GM12872 (cell line): ENCODE measurements at regions not wholly inside any gene's neighbourhood (a gene's known extent, or its start where the extent isn't known, plus 50 kb on each side); places are given as distances from the start of the nearest gene placed in this dataset.

ENCODE experiments used
- CTCF ChIP-seq: IDR thresholded peaks from 3 replicates; pipeline ENCODE4 v1.5.1; 2011; ENCODE audit warnings: low read depth, mild to moderate bottlenecking, low read length, moderate library complexity; ENCODE audit not compliant: insufficient read depth

- TF ChIP-seq CTCF = no peak
These were observed 1457.3 kb upstream of the ALCAM start for GRCh38 chr3:103909395-103909794.

DNA sequence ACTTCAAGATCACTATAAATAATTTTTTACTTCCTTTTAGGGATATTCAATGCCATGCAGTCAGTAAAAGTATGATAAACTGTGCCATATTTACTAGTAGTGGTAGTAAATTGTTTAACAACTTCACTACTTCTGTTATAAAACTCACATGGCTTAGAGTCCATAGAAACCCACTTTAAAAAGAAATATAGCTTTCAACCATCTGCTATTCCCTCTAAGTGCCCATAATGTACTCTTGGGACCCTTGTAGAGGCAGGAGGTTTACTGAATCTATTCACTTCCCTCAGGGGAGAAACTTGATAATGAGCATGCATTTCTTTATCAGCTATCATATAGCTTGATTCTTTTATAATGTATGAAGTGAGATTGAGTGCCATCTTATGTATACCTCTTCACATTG is 1448.4 kb upstream of the ALCAM start:
- TF ChIP-seq CTCF = no peak

- no peak for TF ChIP-seq CTCF
These were observed 1447.4 kb upstream of the ALCAM start for GRCh38 chr3:103919327-103919726.

- no peak for TF ChIP-seq CTCF
These were observed 1442.8 kb upstream of the ALCAM start for GRCh38 chr3:103923907-103924306.

DNA sequence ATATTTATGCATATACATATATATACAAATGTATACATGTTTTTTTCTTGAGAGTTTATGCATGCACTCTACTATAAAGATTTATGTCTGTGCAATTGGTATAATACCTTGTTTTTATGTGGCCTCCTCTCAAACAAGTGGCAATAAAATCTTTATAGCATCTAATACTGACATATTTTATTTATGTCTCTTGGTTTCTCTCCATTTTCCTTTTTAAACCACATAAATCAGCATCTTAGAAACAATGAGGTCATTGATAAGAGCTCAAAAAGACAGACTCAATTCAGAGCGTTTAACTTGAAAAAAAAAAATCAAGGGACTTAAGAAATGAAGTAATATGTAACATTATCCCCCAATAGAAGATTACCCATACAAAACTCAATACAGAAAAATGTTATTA is 1442.2 kb upstream of the ALCAM start:
- TF ChIP-seq CTCF = no peak

DNA sequence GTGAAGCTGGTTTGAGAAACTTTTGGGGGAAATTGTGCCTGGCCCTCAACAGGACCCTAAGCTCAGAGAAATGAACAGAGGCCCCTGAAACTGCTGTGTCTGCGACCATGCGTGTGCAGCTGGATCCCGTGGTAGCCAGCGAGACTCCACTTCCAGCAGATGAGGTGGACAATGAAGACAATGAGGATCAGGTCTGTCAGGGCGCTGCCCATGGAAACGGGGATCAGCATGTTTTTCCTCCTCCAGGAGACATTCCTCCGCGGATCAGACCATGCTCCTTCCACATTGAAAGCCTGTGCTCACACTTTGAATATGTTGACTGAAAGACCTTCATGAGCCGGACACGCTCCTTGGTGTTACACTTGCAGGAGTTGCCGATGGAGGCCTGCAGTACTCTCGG is 1439.8 kb upstream of the ALCAM start:
- TF ChIP-seq CTCF = no peak

DNA sequence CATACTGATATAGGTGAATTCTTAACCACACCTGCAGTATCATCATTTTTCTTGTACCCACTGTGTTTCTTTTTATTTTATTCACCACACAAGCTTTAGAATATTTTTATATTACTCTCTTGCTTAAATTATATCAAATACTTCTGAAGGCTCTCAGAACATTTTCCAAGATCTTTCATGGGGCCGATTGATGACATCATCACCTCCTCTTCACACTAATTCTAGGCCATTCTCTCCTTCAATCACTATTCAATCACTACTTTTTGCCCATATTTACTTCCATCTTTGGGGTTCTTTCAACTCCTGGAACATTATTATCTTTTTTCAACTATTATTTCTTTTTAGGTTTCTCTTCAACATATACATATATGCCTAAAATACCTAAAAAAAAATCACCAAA is 1438.8 kb upstream of the ALCAM start:
- no peak for TF ChIP-seq CTCF

DNA sequence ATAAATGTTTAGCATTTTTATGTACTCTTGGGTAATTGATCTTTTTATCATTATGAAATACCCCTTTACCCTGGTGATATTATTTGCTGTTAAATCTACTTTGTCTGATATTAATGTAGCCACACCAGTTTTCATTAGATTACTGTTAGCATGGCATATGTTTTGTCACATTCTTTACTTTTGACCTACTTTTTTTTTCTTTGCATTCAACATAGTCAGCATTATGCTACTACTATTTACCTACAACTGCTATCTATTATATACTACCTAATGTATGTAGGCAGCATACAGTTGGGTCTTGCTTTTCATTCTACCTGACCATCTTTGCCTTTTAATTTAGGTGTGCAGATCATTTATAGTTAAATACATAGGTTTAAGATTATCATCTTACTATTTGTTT is 1429.6 kb upstream of the ALCAM start:
- no peak for TF ChIP-seq CTCF
